Hepatocyte (in vitro differentiated cells): ENCODE measurements at regions not wholly inside any gene's neighbourhood (a gene's known extent, or its start where the extent isn't known, plus 50 kb on each side); places are given as distances from the start of the nearest gene placed in this dataset.

ENCODE experiments used
- CTCF ChIP-seq: fragments of 200-600 bp; sonication (generic); IDR thresholded peaks from 2 replicates; pipeline ENCODE4 v1.5.1; 2016; ENCODE audit warnings: antibody characterized with exemption, mild to moderate bottlenecking; ENCODE audit not compliant: poor library complexity
- EZH2 ChIP-seq: fragments of 200-600 bp; sonication (generic); IDR thresholded peaks from 2 replicates; pipeline ENCODE4 v1.6.1; 2016; ENCODE audit warnings: antibody characterized with exemption, mild to moderate bottlenecking, borderline replicate concordance
- EZH2phosphoT487 ChIP-seq: fragments of 200-600 bp; sonication (generic); IDR thresholded peaks from one replicate; pipeline ENCODE4 v1.6.1; 2018; ENCODE audit warnings: antibody characterized with exemption, mild to moderate bottlenecking, low read depth, moderate library complexity; ENCODE audit not compliant: unreplicated experiment, severe bottlenecking

- no peak for TF ChIP-seq CTCF
- no peak for TF ChIP-seq EZH2
- TF ChIP-seq EZH2phosphoT487 = no peak
Measured at GRCh38 chr17:49916854-49917515, 52.0 kb upstream of the DLX4 start.
